Suppressor macrophage (primary cell): ENCODE measurements at regions not wholly inside any gene's neighbourhood (a gene's known extent, or its start where the extent isn't known, plus 50 kb on each side); places are given as distances from the start of the nearest gene placed in this dataset.

Source experiments
- DNase-seq, 4 experiments: peaks; one replicate each; pipeline ENCODE4 v3.0.0-alpha.2; 2020 to 2022

DNA sequence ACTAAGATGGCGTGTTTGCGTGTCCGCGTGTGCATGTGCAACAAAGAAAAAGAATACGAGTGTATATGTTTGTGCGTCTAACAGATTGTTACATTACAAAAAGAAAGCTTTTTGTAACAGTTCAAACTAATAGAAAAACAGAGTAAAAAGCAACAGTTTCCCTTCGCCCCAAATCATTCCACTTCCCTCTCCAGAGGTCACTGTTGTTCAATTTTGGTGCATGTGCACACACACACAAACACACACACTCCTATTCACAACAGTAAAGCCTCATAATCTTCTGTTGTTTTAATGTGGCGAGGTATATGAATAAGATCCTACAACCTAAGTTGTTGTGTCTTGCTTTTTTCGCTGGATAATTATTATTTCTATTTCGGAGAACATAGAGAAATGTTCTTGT, 357.3 kb upstream of the SLC8A1 start:
- no peak for DNase-seq

DNA sequence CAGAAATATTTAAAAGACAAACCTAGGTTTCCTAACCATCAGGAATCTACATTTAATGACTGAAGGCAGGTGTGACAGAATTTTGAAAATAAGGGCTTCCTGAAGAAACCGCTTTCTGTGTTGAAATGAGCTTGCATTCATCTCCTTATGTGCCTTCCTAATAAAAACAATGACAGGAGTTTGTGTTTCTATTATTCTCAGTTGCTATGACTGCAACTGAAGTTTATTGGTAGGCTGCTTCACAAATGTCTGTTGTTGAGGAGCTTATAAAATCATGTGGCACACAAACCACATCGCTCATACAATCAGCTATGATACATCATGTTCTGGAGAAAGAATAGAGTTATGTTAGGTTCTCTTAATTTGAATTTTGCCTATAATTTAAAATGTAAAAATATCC, 362.7 kb upstream of the SLC8A1 start:
- no peak for DNase-seq

DNA sequence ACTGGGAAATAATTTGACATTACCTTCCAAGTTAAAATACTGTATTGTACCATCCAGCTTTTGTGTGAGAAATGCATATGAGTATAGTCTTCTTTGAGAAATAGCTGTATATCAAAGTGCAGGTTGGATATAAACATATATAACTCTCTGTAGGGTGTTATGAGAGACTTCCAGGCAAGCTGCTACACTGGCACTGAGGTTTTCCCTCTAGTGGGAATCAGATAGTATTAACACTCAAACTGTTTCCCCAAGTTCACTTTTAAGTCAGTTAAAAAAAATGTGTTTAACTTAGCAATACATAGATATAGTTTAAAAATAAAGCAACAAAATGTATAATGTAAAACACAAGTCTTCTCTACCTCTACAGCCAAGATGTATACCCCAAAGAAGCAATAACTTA, 368.4 kb upstream of the SLC8A1 start:
- no peak for DNase-seq

DNA sequence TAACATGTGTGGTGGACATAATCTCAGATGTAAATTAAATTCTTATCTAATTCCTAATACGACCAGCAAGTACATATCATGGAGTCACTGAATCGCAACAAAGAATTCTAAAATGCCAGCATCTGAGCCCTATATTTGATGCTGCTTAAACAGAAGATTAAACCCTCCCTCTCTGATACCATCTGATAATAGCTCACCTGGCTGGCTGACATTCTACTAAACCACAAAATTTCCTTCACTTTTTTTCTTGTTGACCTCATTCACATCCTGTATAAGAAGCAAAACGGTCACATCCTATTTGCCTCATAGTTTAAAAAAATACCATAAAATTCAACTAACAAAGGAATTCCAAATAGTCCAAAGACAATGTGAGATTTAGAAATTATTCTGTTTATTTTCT, 371.6 kb upstream of the SLC8A1 start:
- DNase-seq = no peak

DNA sequence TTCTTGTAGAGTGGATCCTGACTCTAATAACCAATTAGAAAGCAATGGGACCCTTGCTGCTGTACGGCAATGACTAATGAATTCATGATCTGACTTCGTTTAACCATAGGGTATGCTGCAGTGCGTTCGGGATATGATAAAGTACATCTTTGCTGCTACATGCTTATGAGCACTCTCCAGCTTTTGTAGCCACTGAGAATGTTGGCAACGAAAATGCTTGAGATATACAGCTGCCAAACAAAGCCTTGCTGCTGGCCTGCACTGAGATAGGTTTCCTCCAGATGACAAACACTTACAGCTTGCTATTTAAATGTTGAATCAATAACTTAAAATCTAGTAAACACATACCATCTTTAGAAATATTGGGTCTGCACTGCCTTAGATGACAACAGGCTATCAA, 372.4 kb upstream of the SLC8A1 start:
- no peak for DNase-seq

DNA sequence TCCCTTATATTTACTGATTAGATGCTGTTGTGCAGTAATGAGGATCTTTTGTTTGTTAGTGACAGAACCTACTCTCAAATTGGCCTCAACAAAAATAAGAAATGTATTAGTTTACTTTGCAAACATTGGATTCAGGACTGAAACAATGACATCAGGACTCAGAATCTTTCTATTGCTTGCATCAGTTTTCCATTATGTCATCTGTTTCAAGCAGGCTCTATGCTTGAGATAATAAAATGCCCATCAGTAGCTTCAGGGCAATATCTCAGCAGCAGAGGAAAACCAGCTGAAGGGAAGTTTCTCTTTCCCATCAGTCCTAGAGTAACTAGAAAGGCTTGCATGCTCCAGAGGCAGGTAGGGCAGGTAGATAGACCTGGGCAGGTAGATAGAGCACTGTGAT, 375.5 kb upstream of the SLC8A1 start:
- DNase-seq = no peak

DNA sequence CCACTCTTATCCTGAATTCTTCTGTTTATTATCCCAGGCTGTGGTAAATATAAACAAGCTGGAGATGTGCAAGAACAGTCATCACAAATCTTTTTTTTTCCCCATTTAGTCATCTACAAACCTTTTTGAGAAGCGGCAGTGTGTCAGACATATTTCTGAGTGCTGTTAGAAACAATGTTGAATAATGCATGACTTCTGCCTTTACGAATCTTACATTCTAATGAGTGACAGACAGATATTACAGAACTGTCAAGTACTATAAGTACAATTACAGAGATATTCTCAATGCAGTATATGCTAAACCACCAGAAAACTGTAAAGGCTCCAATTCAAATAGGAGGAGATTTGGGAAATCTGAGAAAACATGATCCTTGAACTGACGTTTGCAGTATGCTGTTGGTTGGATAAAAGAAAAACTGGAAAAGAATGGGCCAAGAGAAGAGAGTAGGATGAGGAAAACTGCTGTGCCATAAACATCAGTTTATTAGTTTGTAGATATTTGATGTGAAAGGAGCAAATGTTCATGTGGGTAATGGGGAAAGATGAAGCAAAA, 379.5 kb upstream of the SLC8A1 start:
- DNase-seq = no peak

DNA sequence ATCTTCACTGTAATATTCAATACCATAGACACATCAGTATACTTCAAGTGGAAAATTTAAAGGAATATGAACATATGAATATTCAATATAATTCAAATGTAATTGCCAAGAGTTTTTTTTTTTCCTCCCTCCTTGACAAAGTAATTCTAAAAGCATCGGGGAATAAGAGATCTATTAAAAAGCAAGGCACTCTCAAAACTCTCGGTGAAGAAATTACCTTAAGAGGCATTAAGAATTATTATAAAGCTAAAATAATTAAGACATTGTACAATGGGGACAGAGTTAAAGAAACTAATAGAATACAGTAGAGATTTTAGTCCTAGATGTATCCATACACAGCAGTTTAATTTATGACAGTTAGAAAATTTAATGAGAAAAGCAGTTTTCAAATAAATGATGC, 390.0 kb upstream of the SLC8A1 start:
- no peak for DNase-seq

DNA sequence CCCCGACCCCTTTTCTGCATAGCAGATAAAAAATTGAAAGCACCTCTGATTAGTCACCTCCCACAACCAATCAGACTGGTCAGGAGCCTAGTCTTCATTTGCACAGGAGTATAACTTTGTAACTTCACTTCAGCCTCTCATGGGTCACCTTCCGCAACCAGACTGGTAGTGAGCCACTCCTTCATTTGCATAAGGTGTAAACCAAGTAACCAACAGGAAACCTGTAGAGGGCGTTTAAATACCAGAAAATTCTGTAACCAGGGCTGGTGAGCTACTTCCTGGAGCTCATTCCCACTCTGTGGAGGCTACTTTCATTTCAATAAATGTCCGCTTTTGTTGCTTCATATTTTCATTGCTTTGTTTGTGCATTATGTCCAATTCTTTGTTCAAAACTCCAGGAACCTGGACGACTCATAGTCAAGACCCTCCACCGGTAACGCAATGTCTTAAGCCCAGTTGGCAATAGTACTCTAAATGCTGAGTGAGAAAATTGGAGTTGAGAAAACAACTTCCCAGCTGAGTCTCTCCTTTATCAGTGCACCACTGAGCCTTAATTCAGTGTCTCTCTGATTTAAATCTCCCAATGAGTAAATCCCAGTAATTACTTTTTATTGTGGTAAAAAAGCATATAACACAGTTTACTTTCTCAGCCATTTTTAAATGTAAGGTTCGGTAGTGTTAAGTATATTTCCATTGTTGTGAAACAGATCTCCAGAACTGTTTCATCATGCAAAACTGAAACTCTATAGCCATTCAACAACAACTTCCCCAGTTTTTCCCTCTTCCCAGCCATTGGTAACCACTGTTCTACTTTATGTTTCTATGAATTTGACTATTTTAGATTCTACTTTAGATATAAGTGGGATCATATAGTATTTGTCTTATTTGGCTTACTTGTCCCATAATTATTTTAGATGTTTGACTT, 392.7 kb upstream of the SLC8A1 start:
- peak in 1 of 4 experiments; percentile 7 for DNase-seq

DNA sequence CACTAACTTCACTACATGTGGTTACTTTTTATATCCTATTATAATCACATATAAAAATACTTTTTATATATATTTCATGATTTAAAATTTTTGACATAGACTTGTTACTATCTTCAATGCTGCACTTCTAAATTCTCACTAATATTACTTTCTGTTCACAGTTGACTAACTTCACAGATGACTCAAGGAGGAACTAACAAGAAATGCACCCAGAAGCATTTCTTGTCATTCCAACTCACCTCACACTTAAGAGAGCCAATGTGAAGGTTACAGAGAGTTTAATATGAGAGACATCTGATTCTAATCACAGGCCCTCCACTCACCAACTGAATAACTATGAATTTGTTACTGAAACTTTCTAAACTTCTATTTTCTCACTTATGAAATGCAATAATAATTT, 399.8 kb upstream of the SLC8A1 start:
- DNase-seq = peak in 1 of 4 experiments; percentile 3

DNA sequence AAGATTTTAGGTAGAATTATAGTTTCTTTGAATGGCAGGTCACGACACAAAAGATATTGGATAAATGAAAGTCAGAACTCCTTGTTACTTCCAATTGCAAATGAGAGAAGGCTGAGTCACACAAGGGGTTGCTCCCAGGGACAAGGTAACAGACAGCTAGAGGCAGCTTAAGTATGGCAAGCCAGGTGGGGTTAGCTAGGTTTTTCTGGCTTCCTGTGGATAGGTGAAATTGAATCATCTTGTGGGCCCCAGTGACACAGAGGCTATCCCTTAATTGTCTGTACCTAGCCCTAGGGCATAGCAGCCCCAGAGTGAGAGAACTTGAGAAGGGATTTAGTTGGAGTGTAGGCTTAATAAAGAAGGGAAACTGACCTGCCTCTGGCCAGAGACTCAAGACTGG, 407.7 kb upstream of the SLC8A1 start:
- no peak for DNase-seq

DNA sequence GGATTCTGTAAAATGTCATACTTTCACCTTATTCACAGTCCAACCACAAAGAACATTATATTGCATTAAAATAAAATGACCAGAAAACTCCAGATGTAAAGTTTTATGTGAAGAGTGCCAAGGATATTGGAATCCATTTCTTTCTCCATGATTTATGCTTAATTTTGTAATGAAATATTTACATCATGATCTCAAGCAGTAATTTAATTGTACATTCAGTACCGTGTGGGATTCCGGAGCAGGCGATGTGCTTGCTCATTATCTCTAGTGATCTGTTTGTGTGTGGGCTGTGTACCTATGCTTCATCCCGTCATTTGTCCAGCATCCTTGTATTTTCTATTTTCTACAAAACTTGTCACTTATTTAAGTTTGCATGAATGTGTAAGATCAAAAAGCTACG, 415.9 kb upstream of the SLC8A1 start:
- no peak for DNase-seq

DNA sequence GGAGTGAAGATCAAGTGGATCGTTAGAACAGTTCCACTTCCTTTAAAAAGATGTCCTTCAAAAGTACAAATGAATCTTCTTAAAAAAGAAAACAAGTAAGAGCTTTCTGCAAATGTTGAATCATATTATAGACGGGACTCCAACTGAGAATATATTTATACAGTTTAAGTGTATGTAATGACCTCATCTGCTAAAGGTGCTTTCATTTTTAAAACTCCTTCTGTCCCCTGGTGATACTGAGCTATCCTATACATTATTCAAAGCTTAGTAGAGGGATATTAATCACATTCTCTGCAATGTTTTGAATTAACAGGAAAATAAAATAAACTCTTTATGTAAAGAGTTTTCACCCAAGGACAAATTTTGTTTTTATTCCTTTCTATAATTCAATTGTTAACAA, 420.7 kb upstream of the SLC8A1 start:
- DNase-seq = no peak

DNA sequence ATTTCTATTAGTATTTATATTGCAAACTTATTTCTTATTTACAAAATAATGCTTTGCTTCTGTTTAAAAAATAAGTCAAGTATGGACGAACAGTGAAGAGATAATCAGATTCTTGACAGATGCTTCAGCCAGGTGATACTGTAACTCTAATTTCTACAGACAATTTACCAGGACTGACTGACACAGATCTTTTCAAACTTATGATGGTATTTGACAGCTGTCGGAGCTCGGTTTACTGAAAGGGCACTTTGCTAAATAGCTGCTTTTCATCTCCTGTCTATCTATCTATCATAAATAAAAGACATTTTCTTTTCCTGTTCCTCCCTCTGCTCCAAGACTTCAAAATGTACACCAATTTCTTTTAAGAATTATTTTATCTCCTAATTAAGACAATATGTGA, 422.5 kb upstream of the SLC8A1 start:
- no peak for DNase-seq

DNA sequence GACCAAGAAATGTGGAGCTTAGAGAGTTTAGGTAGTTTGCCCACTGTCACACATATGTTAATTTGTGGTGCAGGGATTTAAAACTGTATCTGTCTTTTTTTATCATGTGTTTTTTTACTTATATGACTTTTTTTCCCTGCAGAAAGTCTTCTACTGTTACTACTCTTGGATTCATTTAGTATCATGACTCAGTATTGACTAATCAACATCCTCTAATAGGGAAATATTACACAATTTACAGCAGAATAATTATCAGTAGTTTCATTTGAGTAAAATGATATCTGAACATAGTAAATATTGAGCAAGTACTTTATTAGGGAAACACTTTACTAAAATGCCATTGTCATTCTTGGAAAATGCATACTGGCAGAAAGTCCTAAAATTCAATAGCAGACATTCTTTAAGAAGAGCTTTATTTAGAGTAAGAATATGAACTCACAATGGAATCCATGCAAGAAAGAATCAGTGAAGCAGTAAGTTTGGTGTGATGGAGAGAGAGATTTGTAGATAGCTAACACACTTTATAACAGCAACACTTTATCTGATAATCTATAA, 425.9 kb upstream of the SLC8A1 start:
- DNase-seq = no peak

DNA sequence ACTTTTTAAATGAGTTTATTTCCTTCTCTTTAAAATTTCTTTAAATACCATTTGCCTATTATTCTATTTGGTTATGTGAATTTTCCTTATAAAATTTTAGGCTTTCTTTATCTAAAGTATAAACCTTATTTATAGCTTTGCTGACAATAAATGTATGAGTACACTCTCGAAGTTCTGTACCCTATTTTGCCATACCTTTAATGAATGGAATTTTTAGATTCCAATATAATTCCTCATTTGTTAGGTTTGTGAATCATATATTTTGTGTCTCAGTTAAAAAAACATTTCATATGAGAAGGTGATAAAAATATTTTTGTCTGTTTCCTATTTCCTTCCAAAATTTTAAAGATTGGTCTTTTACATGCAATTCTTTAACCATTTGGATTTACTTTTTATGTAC, 427.4 kb upstream of the SLC8A1 start:
- no peak for DNase-seq

DNA sequence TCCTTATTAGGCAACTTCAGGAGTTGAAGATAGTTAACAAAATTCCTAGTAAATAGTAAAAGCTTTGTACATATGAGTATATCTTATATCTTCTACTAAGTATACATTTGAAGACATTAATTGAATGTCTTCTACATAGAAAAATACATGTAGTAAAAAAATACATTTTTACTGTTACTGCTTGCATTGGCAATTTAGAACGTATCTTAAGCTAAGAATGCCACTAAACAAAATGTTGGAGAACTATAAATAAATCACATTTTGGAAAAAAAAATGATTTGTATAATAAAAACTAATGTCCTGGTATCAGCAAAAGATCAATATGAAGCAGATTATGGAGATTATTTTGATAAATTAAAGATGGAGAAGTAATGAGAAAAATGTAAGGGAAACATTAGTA, 434.2 kb upstream of the SLC8A1 start:
- DNase-seq = no peak

DNA sequence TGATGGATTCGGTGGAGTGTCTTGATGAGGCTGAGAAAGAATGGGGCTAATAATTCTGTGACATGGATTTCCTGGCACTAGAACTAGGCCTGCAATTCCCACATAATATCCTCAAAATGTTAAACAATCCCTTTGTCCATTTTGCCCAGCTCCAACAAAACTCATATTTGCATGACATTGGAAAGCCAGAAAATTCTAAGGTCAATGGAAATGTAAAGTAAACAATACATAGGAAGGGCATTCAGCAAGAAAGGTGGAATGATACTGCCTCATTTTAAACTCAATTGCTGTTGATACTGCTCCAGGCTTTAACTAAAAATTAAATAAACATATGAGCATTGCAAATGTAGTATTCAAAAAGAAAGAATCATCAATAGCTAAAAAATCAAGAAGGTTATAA, 434.8 kb upstream of the SLC8A1 start:
- DNase-seq = no peak

DNA sequence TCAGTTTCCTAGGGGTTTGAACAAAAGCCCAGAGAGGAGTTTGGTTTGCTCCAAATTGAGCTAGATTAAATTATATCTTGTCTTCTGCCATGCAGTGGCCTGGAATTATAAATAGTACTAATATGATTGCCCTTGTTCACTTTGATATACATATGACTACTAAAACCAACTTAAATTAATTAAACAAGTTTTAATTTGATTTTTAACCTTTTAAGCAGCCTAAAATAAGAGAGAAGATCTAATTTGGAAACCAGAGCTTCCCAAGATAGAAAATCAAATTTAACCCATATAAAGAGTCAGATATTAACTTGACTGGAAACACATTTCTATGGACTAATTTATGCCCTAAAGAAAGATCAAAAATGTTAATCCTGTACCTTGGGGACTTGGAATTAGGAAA, 444.5 kb upstream of the SLC8A1 start:
- no peak for DNase-seq

DNA sequence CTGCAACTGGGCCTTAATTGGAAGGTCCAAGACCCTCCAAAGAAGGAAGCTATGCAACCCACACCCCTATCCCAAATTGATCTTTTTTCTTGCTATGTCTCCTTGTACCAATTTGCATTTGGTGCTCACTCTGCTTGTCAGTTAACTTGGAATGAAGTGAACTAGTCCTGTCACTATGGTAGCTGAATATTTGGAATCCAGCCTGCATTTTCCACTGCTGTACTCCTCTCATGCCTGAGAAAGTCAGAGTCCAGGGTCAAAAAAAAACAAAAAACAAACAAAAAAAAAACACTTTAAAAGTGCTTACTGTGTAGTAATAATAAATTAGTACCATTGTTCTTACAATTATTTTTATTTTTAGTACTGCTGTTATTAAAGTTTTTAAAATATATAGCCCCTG, 462.8 kb upstream of the SLC8A1 start:
- DNase-seq = no peak

DNA sequence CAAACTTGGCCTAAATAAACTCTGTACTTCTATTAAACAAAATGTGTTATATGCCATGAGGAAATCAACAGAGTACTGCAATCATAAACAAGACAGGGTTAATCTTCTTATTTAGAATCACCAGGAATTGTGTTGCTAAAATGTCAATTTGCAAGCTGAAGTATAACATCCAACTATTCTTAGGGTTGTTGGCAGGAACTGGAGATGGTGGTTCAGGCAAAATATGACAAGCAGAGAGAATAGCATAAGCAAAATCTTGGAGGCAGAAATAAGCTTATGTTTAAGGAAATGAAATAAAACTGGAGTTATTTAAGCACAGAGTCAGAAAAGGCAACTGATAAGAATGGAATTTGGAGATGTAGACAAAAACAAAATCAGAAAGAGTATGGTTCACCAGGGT, 463.8 kb upstream of the SLC8A1 start:
- no peak for DNase-seq

DNA sequence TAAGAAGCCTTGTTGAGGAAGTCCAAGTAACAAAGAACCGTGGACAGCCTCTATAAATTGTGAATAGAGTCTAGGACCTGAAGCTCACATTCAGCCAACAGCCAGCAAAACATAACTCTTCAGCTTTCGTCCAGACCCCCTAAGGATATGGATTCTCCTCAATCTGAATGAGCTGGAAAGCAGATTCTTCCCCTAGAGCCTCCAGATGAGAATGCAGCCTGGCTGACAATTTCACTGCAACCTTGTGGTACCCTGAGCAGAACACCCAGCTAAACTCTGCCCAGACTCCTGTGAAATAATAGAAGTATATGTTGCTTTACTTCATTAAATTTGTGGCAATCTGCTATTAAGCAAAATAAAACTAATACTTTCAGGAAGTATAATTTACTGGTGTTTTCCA, 483.5 kb upstream of the SLC8A1 start:
- no peak for DNase-seq

DNA sequence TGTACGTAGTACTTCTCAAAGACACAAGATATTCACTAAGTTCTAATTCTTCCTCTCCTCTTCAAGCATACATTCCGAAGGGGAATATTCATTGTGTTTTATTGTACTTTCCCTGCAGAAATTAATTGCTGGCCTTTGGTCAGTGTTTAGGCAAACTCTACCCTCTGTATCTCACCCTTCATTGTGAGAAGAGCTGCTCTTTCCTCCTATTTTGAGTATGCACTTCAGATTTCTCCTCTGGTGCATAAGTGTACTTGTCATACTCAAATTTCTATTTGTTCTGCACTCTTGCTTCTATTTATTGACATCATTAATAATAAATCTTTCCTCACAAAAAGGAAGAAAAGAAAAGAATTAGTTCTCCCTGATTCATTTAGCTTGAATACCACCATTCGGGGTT, 485.4 kb upstream of the SLC8A1 start:
- no peak for DNase-seq

DNA sequence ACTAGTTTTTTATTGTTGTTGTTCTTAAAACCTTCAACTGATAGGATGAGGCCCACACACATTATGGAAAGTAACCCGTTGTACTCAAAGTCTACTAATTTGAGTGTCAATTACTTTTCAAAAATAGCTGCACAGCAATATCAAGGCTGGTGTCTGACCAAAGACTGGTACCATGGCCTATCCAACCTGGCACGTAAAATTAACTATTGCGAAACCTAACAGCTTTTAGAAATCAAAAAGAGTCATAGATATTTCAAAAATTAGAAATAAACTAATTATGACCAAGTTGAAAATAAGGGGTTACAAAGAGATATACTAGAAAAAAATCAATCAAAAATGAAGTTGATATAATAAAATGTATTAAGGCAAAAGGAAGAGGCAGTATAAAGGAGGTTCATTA, 501.5 kb upstream of the SLC8A1 start:
- no peak for DNase-seq
